DMS53 treated with DMSO at 0.1 percent for 48 hours (cell line): ENCODE measurements at regions not wholly inside any gene's neighbourhood (a gene's known extent, or its start where the extent isn't known, plus 50 kb on each side); places are given as distances from the start of the nearest gene placed in this dataset.

ENCODE experiments used
- DNase-seq: peaks from one replicate; lab custom pipeline; 2025; ENCODE audit not compliant: unreplicated experiment; lab: John Stamatoyannopoulos, UW

- no peak for DNase-seq
Observed at GRCh38 chr5:85823462-85824426, 794.0 kb upstream of the COX7C start.

- DNase-seq: no peak
Observed at GRCh38 chr5:85838781-85839180, 779.0 kb upstream of the COX7C start.

GRCh38 chr5:85841653-85842052, 776.1 kb upstream of the COX7C start:
- DNase-seq: no peak

GRCh38 chr5:85843535-85843934, 774.2 kb upstream of the COX7C start:
- DNase-seq: no peak

GRCh38 chr5:85849411-85849810, 768.3 kb upstream of the COX7C start:
- no peak for DNase-seq

- no peak for DNase-seq
Observed at GRCh38 chr5:85865296-85865695, 752.4 kb upstream of the COX7C start.

- no peak for DNase-seq
Observed at GRCh38 chr5:85868070-85868469, 749.7 kb upstream of the COX7C start.

- no peak for DNase-seq
Observed at GRCh38 chr5:85893996-85894395, 723.7 kb upstream of the COX7C start.

- no peak for DNase-seq
Observed at GRCh38 chr5:85896514-85896913, 721.2 kb upstream of the COX7C start.

GRCh38 chr5:85906460-85906859, 711.3 kb upstream of the COX7C start:
- no peak for DNase-seq

GRCh38 chr5:85910335-85910734, 707.4 kb upstream of the COX7C start:
- DNase-seq: no peak

- DNase-seq: no peak
Observed at GRCh38 chr5:85920984-85921383, 696.8 kb upstream of the COX7C start.

GRCh38 chr5:85921590-85921989, 696.2 kb upstream of the COX7C start:
- no peak for DNase-seq

- DNase-seq: no peak
Observed at GRCh38 chr5:85927632-85928031, 690.1 kb upstream of the COX7C start.

- no peak for DNase-seq
Observed at GRCh38 chr5:85929713-85930112, 688.0 kb upstream of the COX7C start.

GRCh38 chr5:85931220-85931619, 686.5 kb upstream of the COX7C start:
- no peak for DNase-seq

- no peak for DNase-seq
Observed at GRCh38 chr5:85938201-85938600, 679.5 kb upstream of the COX7C start.

- DNase-seq: no peak
Observed at GRCh38 chr5:85951707-85952210, 666.0 kb upstream of the COX7C start.

- DNase-seq: no peak
Observed at GRCh38 chr5:85952680-85953079, 665.1 kb upstream of the COX7C start.

- no peak for DNase-seq
Observed at GRCh38 chr5:85967681-85968080, 650.1 kb upstream of the COX7C start.

- DNase-seq: no peak
Observed at GRCh38 chr5:85972539-85972938, 645.2 kb upstream of the COX7C start.

GRCh38 chr5:85985167-85985566, 632.6 kb upstream of the COX7C start:
- DNase-seq: no peak

- no peak for DNase-seq
Observed at GRCh38 chr5:85990998-85991397, 626.7 kb upstream of the COX7C start.
